ENCODE measurements at regions not wholly inside any gene's neighbourhood (a gene's known extent, or its start where the extent isn't known, plus 50 kb on each side); places are given as distances from the start of the nearest gene placed in this dataset.

DNA sequence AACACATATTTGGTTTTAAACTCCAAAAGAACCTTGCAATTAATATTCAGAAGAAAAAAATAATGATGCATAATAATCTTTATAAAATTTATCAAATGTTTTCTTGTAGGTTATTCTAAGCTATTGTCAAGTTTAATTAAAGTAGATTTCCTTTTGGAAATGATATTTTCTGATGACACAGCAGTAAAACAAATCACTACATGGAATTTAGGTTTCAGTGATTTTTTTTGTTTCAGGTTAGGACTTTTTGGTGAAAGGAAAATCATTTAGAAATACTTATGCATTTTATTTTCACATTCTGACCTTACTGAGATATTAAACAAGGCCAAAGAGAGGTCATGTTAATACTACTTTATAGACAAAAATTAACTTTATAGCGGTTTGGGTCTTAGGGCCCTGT, 1067.2 kb downstream of the TMTC2 start:
- Histone ChIP-seq H2BK120ac (ENCODE audit: low read depth, low read length) (no peak overlapping the region), H3K4me3 (ENCODE audit: low read length) (no peak overlapping the region), H3K56ac (ENCODE audit: low read length) (no peak overlapping the region), H3K4me2 (ENCODE audit: low read length) (no peak overlapping the region), H3K27ac (ENCODE audit: low read depth, low read length) (no peak overlapping the region), H3K4me1 (ENCODE audit: control insufficient read depth, low read depth, low read length) (no peaks in the 10 kb centered on the region), H3K27me3 (ENCODE audit: insufficient read depth, low read length, poor library complexity) (no peaks in the 10 kb centered on the region), H4K5ac (ENCODE audit: low read length) (no peak overlapping the region), H3K23ac (ENCODE audit: low read length) (no peak overlapping the region), H3K79me1 (ENCODE audit: low read length) (no peaks in the 10 kb centered on the region), H3K79me2 (ENCODE audit: control insufficient read depth, insufficient read depth, low read length) (no peaks in the 10 kb centered on the region), H2BK15ac (replicated peaks; ENCODE audit: low read depth) (no peak overlapping the region), H3K18ac (ENCODE audit: low read length) (no peak overlapping the region), H2AK5ac (ENCODE audit: low read length) (no peak overlapping the region), H4K8ac (ENCODE audit: low read depth, low read length) (no peak overlapping the region), H3K36me3 (ENCODE audit: control insufficient read depth, insufficient read depth, low read length) (no peaks in the 10 kb centered on the region), H3K4ac (ENCODE audit: low read depth, low read length) (no peak overlapping the region), H3K9ac (ENCODE audit: low read length) (no peak overlapping the region), H2BK5ac (ENCODE audit: low read length) (no peak overlapping the region)
- no CpG with 5 or more reads among the region's 1 CpG for WGBS (ENCODE audit: extremely low coverage, insufficient coverage, low lambda C conversion rate)
- no peak for DNase-seq

DNA sequence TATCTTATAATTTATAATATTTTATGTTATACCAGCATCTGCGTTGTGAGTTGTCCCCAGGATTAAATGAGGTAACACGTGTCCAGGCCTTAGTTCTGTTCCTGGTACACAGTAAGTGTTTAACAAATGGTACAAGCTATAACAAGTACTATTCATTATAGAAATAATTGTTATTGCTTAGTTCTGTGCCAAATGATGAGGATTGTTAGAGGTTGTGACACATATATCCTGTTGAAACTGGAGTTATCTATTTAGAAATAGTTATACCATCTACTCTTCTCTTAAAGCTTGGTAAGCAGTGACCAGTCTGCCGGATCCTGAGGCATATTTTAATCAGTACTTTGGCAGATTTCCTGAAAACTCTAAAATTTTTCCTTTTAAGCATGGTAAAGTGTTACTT, 1066.5 kb downstream of the TMTC2 start:
- Histone ChIP-seq H2BK15ac (replicated peaks; ENCODE audit: low read depth) (no peak overlapping the region), H3K4me3 (ENCODE audit: low read length) (no peak overlapping the region), H3K56ac (ENCODE audit: low read length) (no peak overlapping the region), H3K23ac (ENCODE audit: low read length) (no peak overlapping the region), H3K79me2 (ENCODE audit: control insufficient read depth, insufficient read depth, low read length) (no peaks in the 10 kb centered on the region), H3K4ac (ENCODE audit: low read depth, low read length) (no peak overlapping the region), H4K8ac (ENCODE audit: low read depth, low read length) (no peak overlapping the region), H3K9ac (ENCODE audit: low read length) (no peak overlapping the region), H3K18ac (ENCODE audit: low read length) (no peak overlapping the region), H3K36me3 (ENCODE audit: control insufficient read depth, insufficient read depth, low read length) (no peaks in the 10 kb centered on the region), H2BK5ac (ENCODE audit: low read length) (no peak overlapping the region), H3K4me1 (ENCODE audit: control insufficient read depth, low read depth, low read length) (no peaks in the 10 kb centered on the region), H2BK120ac (ENCODE audit: low read depth, low read length) (no peak overlapping the region), H3K27ac (ENCODE audit: low read depth, low read length) (no peak overlapping the region), H3K27me3 (ENCODE audit: insufficient read depth, low read length, poor library complexity) (no peaks in the 10 kb centered on the region), H3K79me1 (ENCODE audit: low read length) (no peaks in the 10 kb centered on the region), H3K4me2 (ENCODE audit: low read length) (no peak overlapping the region), H4K5ac (ENCODE audit: low read length) (no peak overlapping the region), H2AK5ac (ENCODE audit: low read length) (no peak overlapping the region)
- no CpG with 5 or more reads among the region's 3 CpGs for WGBS (ENCODE audit: extremely low coverage, insufficient coverage, low lambda C conversion rate)
- DNase-seq = no peak

DNA sequence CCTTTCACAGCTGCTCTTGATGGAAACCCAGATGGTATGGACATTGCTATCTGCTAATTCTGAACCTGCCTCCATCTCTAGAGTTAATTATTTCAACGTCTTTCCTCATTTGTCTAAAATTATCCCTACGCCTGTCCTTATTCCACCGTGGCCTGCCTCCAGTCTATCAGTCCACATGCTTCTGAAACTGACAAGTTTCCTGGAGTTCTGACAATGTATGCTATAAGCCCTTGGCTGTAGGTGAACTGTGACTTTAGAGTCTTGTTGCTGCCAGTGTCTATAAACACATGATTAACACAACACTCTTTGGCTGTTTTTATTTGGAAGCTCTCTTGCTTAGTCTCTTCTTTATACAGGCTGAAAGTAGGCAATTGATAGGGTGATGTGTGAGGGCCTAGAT, 1052.9 kb downstream of the TMTC2 start:
- no CpG with 5 or more reads among the region's 3 CpGs for WGBS (ENCODE audit: extremely low coverage, insufficient coverage, low lambda C conversion rate)
- Histone ChIP-seq H3K27ac (ENCODE audit: low read depth, low read length) (no peak overlapping the region), H3K4me3 (ENCODE audit: low read length) (no peak overlapping the region), H4K8ac (ENCODE audit: low read depth, low read length) (no peak overlapping the region), H3K79me1 (ENCODE audit: low read length) (no peaks in the 10 kb centered on the region), H3K9ac (ENCODE audit: low read length) (no peak overlapping the region), H3K79me2 (ENCODE audit: control insufficient read depth, insufficient read depth, low read length) (no peaks in the 10 kb centered on the region), H3K56ac (ENCODE audit: low read length) (no peak overlapping the region), H3K36me3 (ENCODE audit: control insufficient read depth, insufficient read depth, low read length) (no peaks in the 10 kb centered on the region), H4K5ac (ENCODE audit: low read length) (no peak overlapping the region), H3K18ac (ENCODE audit: low read length) (no peak overlapping the region), H2BK5ac (ENCODE audit: low read length) (no peak overlapping the region), H2BK15ac (replicated peaks; ENCODE audit: low read depth) (no peak overlapping the region), H2AK5ac (ENCODE audit: low read length) (no peak overlapping the region), H3K4me1 (ENCODE audit: control insufficient read depth, low read depth, low read length) (no peaks in the 10 kb centered on the region), H2BK120ac (ENCODE audit: low read depth, low read length) (no peak overlapping the region), H3K23ac (ENCODE audit: low read length) (no peak overlapping the region), H3K4ac (ENCODE audit: low read depth, low read length) (no peak overlapping the region), H3K4me2 (ENCODE audit: low read length) (no peak overlapping the region), H3K27me3 (ENCODE audit: insufficient read depth, low read length, poor library complexity) (no peaks in the 10 kb centered on the region)
- no peak for DNase-seq

DNA sequence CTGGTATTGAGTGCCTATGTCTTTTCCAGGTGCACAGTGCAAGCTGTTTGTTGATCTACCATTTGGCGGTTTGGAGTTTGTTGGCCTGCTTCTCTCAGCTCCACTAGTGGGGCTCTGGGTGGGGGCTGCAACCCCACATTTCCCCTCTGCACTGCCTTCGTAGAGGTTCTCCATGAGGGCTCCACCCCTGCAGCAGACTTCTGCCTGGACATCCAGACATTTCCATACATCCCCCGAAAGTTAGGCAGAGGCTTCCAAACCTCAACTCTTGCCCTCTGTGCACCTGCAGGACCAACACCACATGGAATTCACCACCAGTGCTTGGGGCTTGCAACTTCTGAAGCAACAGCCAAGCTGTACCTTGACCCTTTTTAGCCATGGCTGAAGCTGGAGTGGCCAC, 1024.1 kb downstream of the TMTC2 start:
- no peak overlapping the region for H3K4me3 ChIP-seq (ENCODE audit: low read length)
- peak; percentile 1 for DNase-seq
- no peak overlapping the region for H3K4ac ChIP-seq (ENCODE audit: low read depth, low read length)
- H2BK15ac ChIP-seq (replicated peaks; ENCODE audit: low read depth) = no peak overlapping the region
- H3K79me1 ChIP-seq (ENCODE audit: low read length) = no peaks in the 10 kb centered on the region
- H4K8ac ChIP-seq (ENCODE audit: low read depth, low read length) = no peak overlapping the region
- H3K9ac ChIP-seq (ENCODE audit: low read length) = no peak overlapping the region
- H3K18ac ChIP-seq (ENCODE audit: low read length) = no peak overlapping the region
- H3K36me3 ChIP-seq (ENCODE audit: control insufficient read depth, insufficient read depth, low read length) = no peaks in the 10 kb centered on the region
- no peaks in the 10 kb centered on the region for H3K27me3 ChIP-seq (ENCODE audit: insufficient read depth, low read length, poor library complexity)
- H3K79me2 ChIP-seq (ENCODE audit: control insufficient read depth, insufficient read depth, low read length) = no peaks in the 10 kb centered on the region
- H3K4me2 ChIP-seq (ENCODE audit: low read length) = no peak overlapping the region
- WGBS (ENCODE audit: extremely low coverage, insufficient coverage, low lambda C conversion rate) = no CpG with 5 or more reads among the region's 3 CpGs
- H3K23ac ChIP-seq (ENCODE audit: low read length) = no peak overlapping the region
- no peak overlapping the region for H3K27ac ChIP-seq (ENCODE audit: low read depth, low read length)
- H3K4me1 ChIP-seq (ENCODE audit: control insufficient read depth, low read depth, low read length) = no peaks in the 10 kb centered on the region
- H3K56ac ChIP-seq (ENCODE audit: low read length) = no peak overlapping the region
- no peak overlapping the region for H2AK5ac ChIP-seq (ENCODE audit: low read length)
- no peak overlapping the region for H4K5ac ChIP-seq (ENCODE audit: low read length)
- no peak overlapping the region for H2BK5ac ChIP-seq (ENCODE audit: low read length)
- H2BK120ac ChIP-seq (ENCODE audit: low read depth, low read length) = no peak overlapping the region

DNA sequence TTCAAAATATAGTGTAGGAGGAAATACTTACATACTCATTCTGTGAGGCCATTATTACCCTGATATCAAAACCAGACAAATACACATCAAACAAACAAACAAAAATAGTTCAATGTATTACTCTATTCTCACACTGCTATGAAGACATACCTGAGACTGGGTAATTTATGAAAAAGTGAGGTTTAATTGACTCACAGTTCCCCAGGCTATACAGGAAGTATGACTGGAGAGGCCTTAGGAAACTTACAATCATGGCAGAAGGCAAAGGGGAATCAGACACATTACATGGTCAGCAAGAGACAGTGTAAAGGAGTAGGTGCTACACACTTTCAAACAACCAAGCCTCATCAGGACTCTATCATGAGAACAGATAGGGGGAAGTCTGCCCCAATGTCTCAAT, 1023.2 kb downstream of the TMTC2 start:
- H3K79me2 ChIP-seq (ENCODE audit: control insufficient read depth, insufficient read depth, low read length) = no peaks in the 10 kb centered on the region
- H2AK5ac ChIP-seq (ENCODE audit: low read length) = no peak overlapping the region
- DNase-seq = no peak
- no peak overlapping the region for H2BK5ac ChIP-seq (ENCODE audit: low read length)
- no peak overlapping the region for H4K5ac ChIP-seq (ENCODE audit: low read length)
- H3K18ac ChIP-seq (ENCODE audit: low read length) = no peak overlapping the region
- H3K27ac ChIP-seq (ENCODE audit: low read depth, low read length) = no peak overlapping the region
- H3K56ac ChIP-seq (ENCODE audit: low read length) = no peak overlapping the region
- H3K27me3 ChIP-seq (ENCODE audit: insufficient read depth, low read length, poor library complexity) = no peaks in the 10 kb centered on the region
- H3K4ac ChIP-seq (ENCODE audit: low read depth, low read length) = no peak overlapping the region
- no peaks in the 10 kb centered on the region for H3K79me1 ChIP-seq (ENCODE audit: low read length)
- no peak overlapping the region for H3K4me2 ChIP-seq (ENCODE audit: low read length)
- no peaks in the 10 kb centered on the region for H3K36me3 ChIP-seq (ENCODE audit: control insufficient read depth, insufficient read depth, low read length)
- no peak overlapping the region for H3K4me3 ChIP-seq (ENCODE audit: low read length)
- H3K23ac ChIP-seq (ENCODE audit: low read length) = no peak overlapping the region
- no peak overlapping the region for H2BK120ac ChIP-seq (ENCODE audit: low read depth, low read length)
- H4K8ac ChIP-seq (ENCODE audit: low read depth, low read length) = no peak overlapping the region
- H3K4me1 ChIP-seq (ENCODE audit: control insufficient read depth, low read depth, low read length) = no peaks in the 10 kb centered on the region
- H2BK15ac ChIP-seq (replicated peaks; ENCODE audit: low read depth) = no peak overlapping the region
- H3K9ac ChIP-seq (ENCODE audit: low read length) = no peak overlapping the region

DNA sequence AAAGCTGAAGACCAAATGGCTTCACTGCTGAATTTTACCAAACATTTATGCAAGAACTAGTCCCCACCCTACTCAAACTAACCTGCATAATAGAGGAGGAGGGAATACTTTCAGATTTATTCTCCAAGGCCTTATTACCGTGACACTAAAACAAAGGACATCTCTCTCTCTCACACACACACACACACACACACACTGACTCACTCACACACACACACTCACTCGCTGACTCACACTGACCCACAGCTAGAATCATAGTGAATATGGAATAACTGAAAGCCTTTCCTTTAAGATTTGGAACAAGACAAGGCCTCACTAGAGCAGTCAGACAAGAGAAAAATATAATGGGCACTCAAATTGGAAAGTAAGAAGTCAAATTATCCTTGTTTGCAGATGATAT, 1014.1 kb downstream of the TMTC2 start:
- no peak overlapping the region for H2BK5ac ChIP-seq (ENCODE audit: low read length)
- H4K5ac ChIP-seq (ENCODE audit: low read length) = no peak overlapping the region
- no peak overlapping the region for H3K23ac ChIP-seq (ENCODE audit: low read length)
- no peaks in the 10 kb centered on the region for H3K79me2 ChIP-seq (ENCODE audit: control insufficient read depth, insufficient read depth, low read length)
- no CpG with 5 or more reads among the region's 2 CpGs for WGBS (ENCODE audit: extremely low coverage, insufficient coverage, low lambda C conversion rate)
- no peaks in the 10 kb centered on the region for H3K79me1 ChIP-seq (ENCODE audit: low read length)
- no peak overlapping the region for H2AK5ac ChIP-seq (ENCODE audit: low read length)
- H3K4me1 ChIP-seq (ENCODE audit: control insufficient read depth, low read depth, low read length) = no peaks in the 10 kb centered on the region
- no peak overlapping the region for H3K18ac ChIP-seq (ENCODE audit: low read length)
- H3K27ac ChIP-seq (ENCODE audit: low read depth, low read length) = no peak overlapping the region
- H3K4me3 ChIP-seq (ENCODE audit: low read length) = no peak overlapping the region
- H2BK15ac ChIP-seq (replicated peaks; ENCODE audit: low read depth) = no peak overlapping the region
- no peak overlapping the region for H3K4me2 ChIP-seq (ENCODE audit: low read length)
- DNase-seq = no peak
- no peaks in the 10 kb centered on the region for H3K36me3 ChIP-seq (ENCODE audit: control insufficient read depth, insufficient read depth, low read length)
- H4K8ac ChIP-seq (ENCODE audit: low read depth, low read length) = no peak overlapping the region
- no peak overlapping the region for H3K9ac ChIP-seq (ENCODE audit: low read length)
- H3K56ac ChIP-seq (ENCODE audit: low read length) = no peak overlapping the region
- no peak overlapping the region for H3K4ac ChIP-seq (ENCODE audit: low read depth, low read length)
- H3K27me3 ChIP-seq (ENCODE audit: insufficient read depth, low read length, poor library complexity) = no peaks in the 10 kb centered on the region
- H2BK120ac ChIP-seq (ENCODE audit: low read depth, low read length) = no peak overlapping the region
